ENCODE measurements at regions not wholly inside any gene's neighbourhood (a gene's known extent, or its start where the extent isn't known, plus 50 kb on each side); places are given as distances from the start of the nearest gene placed in this dataset.

DNA sequence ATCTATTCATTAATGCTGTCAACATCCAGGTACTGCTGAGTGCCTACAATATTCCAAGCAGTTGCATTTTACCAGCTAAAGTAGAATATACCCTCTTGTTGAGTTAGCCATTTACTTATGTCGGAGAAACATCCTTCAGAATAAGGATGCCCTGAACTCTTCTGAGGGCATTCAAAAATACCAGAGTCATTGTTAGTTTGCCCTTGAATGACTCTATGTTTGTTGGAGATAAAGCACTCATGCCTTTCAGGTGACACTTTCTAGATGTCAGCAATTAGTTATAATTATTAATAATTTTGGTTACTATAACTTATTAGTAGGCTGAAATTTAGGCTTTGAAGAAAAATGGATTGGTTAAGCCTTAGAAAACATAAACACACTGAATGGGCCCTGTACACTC lies 286.2 kb upstream of the STXBP5 start:
- TF ChIP-seq, protein P1, sequence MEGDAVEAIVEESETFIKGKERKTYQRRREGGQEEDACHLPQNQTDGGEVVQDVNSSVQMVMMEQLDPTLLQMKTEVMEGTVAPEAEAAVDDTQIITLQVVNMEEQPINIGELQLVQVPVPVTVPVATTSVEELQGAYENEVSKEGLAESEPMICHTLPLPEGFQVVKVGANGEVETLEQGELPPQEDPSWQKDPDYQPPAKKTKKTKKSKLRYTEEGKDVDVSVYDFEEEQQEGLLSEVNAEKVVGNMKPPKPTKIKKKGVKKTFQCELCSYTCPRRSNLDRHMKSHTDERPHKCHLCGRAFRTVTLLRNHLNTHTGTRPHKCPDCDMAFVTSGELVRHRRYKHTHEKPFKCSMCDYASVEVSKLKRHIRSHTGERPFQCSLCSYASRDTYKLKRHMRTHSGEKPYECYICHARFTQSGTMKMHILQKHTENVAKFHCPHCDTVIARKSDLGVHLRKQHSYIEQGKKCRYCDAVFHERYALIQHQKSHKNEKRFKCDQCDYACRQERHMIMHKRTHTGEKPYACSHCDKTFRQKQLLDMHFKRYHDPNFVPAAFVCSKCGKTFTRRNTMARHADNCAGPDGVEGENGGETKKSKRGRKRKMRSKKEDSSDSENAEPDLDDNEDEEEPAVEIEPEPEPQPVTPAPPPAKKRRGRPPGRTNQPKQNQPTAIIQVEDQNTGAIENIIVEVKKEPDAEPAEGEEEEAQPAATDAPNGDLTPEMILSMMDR (IDR thresholded peaks at IDR 0.05; ENCODE audit: insufficient read depth, low read length) = no peak
- no peak for DNase-seq (ENCODE audit: low read depth)
- H3K4me3 ChIP-seq (ENCODE audit: low read depth, low read length) = no peak overlapping the region

DNA sequence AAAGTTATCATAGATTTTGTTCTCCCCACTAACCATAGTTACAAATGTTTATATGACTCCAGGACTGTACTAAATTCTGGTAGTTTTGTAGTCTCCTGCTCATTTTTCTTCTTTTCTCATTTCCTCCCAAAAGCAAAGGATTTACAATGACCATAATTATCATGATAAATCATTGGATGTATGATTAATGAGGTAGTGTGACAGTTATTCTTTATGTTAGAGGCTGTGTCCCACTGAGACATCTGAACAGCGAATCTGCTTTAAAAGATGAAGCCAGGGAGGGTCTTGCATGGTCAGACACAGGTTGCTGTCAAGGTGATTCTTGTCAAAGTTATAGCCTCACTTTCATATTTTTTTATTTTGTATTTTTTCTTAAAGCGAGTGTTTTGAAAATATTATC lies 285.2 kb upstream of the STXBP5 start:
- DNase-seq (ENCODE audit: low read depth) = no peak
- TF ChIP-seq, protein P1 (IDR thresholded peaks at IDR 0.05; ENCODE audit: insufficient read depth, low read length) = no peak
- no peak overlapping the region for H3K4me3 ChIP-seq (ENCODE audit: low read depth, low read length)

DNA sequence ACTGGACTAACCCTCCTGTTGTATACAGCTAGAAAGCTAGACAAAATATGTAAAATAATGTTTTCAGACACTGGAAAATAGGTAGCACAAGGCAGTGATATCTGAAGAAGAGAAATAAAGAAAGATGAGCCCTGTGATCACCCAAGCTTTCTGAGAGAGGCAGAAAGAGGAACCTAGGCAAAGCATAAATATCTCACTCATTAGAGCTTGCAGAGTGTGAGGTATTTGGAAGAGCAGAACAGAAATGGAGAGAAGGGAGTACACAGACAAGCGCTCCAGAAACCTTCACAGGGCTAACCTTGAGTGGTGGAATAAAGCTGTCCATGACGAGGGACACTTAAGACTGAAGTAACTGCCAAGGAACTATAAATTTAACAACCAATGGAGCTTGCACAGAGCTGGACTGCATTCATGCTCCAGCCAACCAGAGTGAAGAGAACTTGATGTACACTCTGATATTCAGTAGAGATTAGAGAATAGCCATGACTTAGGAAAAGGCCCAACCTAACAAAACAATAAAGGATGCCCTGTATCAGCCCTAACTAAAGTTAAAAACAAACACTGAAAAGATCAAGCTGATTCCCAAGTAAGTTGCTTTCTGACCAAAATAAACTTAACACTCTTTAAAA lies 280.9 kb upstream of the STXBP5 start:
- no peak overlapping the region for H3K4me3 ChIP-seq (ENCODE audit: low read depth, low read length)
- TF ChIP-seq, protein P1 (IDR thresholded peaks at IDR 0.05; ENCODE audit: insufficient read depth, low read length) = no peak
- DNase-seq (ENCODE audit: low read depth) = no peak

DNA sequence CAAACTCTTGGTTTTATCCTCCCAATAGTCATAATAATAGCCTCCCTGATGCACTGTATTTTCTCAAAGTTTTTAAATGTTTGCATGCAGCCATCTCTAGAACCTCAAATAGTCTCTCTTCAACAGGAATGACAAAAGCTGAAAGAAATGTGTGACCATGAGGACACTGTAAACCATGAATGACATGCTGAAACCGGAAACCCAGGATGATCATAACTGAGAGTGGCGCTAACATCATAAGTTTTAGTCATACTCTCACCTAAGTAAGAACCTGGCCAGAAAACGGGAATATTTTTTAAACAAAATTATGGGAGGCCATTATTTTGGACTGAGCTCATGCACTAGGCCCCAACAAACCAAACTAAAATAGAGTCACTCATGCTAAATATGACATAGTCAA lies 278.4 kb upstream of the STXBP5 start:
- H3K4me3 ChIP-seq (ENCODE audit: low read depth, low read length) = no peak overlapping the region
- TF ChIP-seq, protein P1 (IDR thresholded peaks at IDR 0.05; ENCODE audit: insufficient read depth, low read length) = no peak
- no peak for DNase-seq (ENCODE audit: low read depth)

DNA sequence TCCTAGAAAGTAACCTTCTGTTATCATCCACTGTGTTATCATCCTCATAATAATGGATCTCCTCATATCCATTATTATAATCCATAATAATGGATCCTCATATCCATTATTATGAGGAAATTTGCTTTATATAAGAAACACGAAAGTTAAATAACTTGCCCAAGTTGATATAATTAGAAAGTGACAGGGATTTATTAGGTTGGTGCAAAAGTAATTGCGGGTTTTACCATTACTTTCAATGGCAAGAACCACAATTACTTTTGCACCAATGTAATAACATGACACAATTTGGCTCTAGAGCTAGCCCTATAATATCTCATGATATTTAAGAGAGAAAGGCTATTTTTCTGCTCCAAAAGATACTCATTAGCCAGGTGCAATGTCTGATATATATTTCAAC lies 275.7 kb upstream of the STXBP5 start:
- no peak overlapping the region for H3K4me3 ChIP-seq (ENCODE audit: low read depth, low read length)
- no peak for DNase-seq (ENCODE audit: low read depth)
- TF ChIP-seq, protein P1 (IDR thresholded peaks at IDR 0.05; ENCODE audit: insufficient read depth, low read length) = no peak

DNA sequence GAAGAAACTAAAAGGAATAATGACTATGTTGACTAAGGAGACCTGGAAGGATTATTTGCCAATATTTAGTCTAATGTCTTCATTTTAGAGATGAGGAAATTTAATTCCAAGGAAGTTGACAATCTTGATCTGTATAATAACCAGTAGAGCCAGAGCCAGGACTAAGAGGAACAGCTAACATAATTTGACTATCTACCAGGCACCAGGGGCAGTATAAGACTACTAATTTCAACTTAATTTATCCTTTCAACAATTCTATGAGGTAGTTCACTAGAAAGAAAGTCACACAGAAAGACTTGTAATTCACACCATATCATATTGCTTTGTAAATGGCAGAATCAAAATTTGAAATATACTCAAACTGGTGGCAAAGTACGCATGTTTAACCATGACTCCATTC lies 273.0 kb upstream of the STXBP5 start:
- TF ChIP-seq, protein P1 (IDR thresholded peaks at IDR 0.05; ENCODE audit: insufficient read depth, low read length) = no peak
- DNase-seq (ENCODE audit: low read depth) = peak; percentile 12
- H3K4me3 ChIP-seq (ENCODE audit: low read depth, low read length) = no peak overlapping the region

DNA sequence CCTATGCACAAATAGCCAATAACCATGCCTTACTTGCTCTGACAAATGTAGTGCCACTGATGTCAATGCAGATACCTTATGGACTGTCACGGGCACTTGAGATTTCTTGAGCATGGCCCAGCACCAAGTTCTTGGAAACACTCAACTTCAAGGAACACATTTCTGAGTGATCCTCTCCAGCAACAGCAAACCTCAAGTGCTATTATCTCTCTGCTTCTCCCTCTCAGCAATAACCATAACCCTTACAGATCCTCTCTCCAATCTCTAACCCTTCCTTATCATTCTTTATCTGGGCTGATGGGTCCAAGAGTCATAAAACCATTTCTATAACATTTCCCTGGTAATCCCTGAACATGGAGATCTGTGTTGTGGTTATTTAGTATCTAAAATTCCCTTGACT lies 266.9 kb upstream of the STXBP5 start:
- TF ChIP-seq, protein P1 (IDR thresholded peaks at IDR 0.05; ENCODE audit: insufficient read depth, low read length) = no peak
- H3K4me3 ChIP-seq (ENCODE audit: low read depth, low read length) = no peak overlapping the region
- DNase-seq (ENCODE audit: low read depth) = no peak
